ENCODE measurements at regions not wholly inside any gene's neighbourhood (a gene's known extent, or its start where the extent isn't known, plus 50 kb on each side); places are given as distances from the start of the nearest gene placed in this dataset.

DNA sequence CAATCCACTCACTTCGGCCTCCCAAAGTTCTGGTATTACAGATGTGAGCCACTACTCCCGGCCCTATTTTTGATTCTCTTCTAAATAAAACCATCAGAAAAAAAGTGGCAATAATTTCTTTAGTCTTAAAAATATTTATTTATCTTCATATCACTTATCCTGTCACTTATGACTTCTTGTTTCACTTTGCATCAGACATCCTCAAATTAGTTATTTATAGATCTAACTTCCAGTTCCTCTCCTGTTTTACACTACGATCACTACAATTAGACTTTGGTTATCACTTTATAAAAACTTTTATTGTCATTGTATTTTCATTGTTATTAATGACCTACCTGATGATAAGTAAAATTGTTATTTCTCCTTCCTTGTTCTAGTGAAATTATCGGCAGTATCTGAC lies 783.4 kb upstream of the BRINP3 start:
- H3K36me3 ChIP-seq (ENCODE audit: control insufficient read depth, insufficient read depth, low read length): no peaks in the 10 kb centered on the region
- intact Hi-C loops (cut with micrococcal nuclease): no loop called here
- no peaks in the 10 kb centered on the region for H3K9me1 ChIP-seq (ENCODE audit: insufficient read depth, low read length)
- no peak overlapping the region for H3K27ac ChIP-seq (ENCODE audit: insufficient read depth, low read length)
- WGBS, 2 experiments (ENCODE audit: extremely low coverage in 2 of 2, insufficient read length in 1 of 2): no CpG with 5 or more reads among the region's 4 CpGs
- ChIA-PET CTCF (no interaction called here), POLR2A (ENCODE audit: unreplicated experiment) (no interaction called here)
- H2BK5ac ChIP-seq (ENCODE audit: low read depth, low read length, poor library complexity, severe bottlenecking): no peak overlapping the region
- no peak overlapping the region for H2AK9ac ChIP-seq (replicated peaks; ENCODE audit: low read depth, low read length, poor library complexity)
- no peaks in the 10 kb centered on the region for H4K20me1 ChIP-seq (ENCODE audit: insufficient read depth, low read length)
- H3K23ac ChIP-seq (ENCODE audit: low read depth, low read length): no peak overlapping the region
- H2BK15ac ChIP-seq (ENCODE audit: low read depth, low read length): no peak overlapping the region
- H3K79me1 ChIP-seq (ENCODE audit: low read depth in 1 of 2, low read length in 2 of 2): no peaks in the 10 kb centered on the region
- H3K4me3 ChIP-seq (ENCODE audit: insufficient read depth, low read depth, low read length): no peak overlapping the region
- no peak overlapping the region for H3K4me2 ChIP-seq (ENCODE audit: low read depth, low read length)
- TF ChIP-seq SMC3 (IDR thresholded peaks at IDR 0.05; ENCODE audit: low read depth, low read length): no peak
- TF ChIP-seq RCOR1 (IDR thresholded peaks at IDR 0.05; ENCODE audit: insufficient replicate concordance, low read length): no peak
- no peak for TF ChIP-seq MXI1 (IDR thresholded peaks at IDR 0.05; ENCODE audit: borderline replicate concordance, low read depth, low read length)
- TF ChIP-seq RAD21 (IDR thresholded peaks at IDR 0.05; ENCODE audit: low read length): no peak
- no peak for TF ChIP-seq FOS (IDR thresholded peaks at IDR 0.05; ENCODE audit: low read depth, low read length)
- no peak for TF ChIP-seq MAZ (IDR thresholded peaks at IDR 0.05; ENCODE audit: borderline replicate concordance, low read depth, low read length)
- no peak for TF ChIP-seq NFE2L2 (IDR thresholded peaks at IDR 0.05; ENCODE audit: low read depth, low read length)
- TF ChIP-seq POLR2A (IDR thresholded peaks at IDR 0.05; ENCODE audit: low read depth, low read length): no peak
- no peak for DNase-seq
- H3K56ac ChIP-seq (ENCODE audit: extremely low read depth, insufficient read depth, low read length): no peak overlapping the region
- no peak overlapping the region for H3K4ac ChIP-seq (ENCODE audit: low read depth, low read length)
- no peak overlapping the region for H4K91ac ChIP-seq (ENCODE audit: insufficient read depth, low read depth, low read length)
- H2AK5ac ChIP-seq (ENCODE audit: low read depth, low read length): no peak overlapping the region
- no peak overlapping the region for H2BK120ac ChIP-seq (ENCODE audit: low read depth, low read length)
- no peaks in the 10 kb centered on the region for H3K27me3 ChIP-seq (ENCODE audit: control insufficient read depth, insufficient read depth, low read length)
- H4K5ac ChIP-seq (ENCODE audit: low read depth, low read length): no peak overlapping the region
- dilution Hi-C loops (cut with HindIII; ENCODE audit: low sequenced_read_pairs, unreplicated experiment): no loop called here
- no peak overlapping the region for H2AFZ ChIP-seq (replicated peaks; ENCODE audit: low read length, poor library complexity)
- no peak overlapping the region for H4K8ac ChIP-seq (ENCODE audit: low read depth in 2 of 2, low read length in 2 of 2)
- no peak overlapping the region for H3K14ac ChIP-seq (replicated peaks; ENCODE audit: low read depth, low read length)
- no peak for ATAC-seq (ENCODE audit: low read depth)
- BruUV-seq (replicated peaks): no TSS peak
- H3K9ac ChIP-seq (ENCODE audit: low read depth, low read length): no peak overlapping the region
- H3K18ac ChIP-seq (ENCODE audit: low read depth, low read length): no peak overlapping the region
- H2BK20ac ChIP-seq (ENCODE audit: low read depth, low read length): no peak overlapping the region
- H3K9me3 ChIP-seq (ENCODE audit: control insufficient read depth, insufficient read depth, low read length): no peaks in the 10 kb centered on the region
- in situ Hi-C loops (cut with MboI; ENCODE audit: low sequenced_read_pairs): no loop called here
- H3K4me1 ChIP-seq (ENCODE audit: control insufficient read depth, insufficient read depth, low read length): no peaks in the 10 kb centered on the region

All from IMR-90 (cell line).